HL-60 (cell line): ENCODE measurements at regions not wholly inside any gene's neighbourhood (a gene's known extent, or its start where the extent isn't known, plus 50 kb on each side); places are given as distances from the start of the nearest gene placed in this dataset.

Experiments used
- POLR2AphosphoS5 ChIP-seq: IDR thresholded peaks from 2 replicates; pipeline ENCODE4 v1.6.1; 2012; ENCODE audit warnings: low read depth
- REST ChIP-seq: IDR thresholded peaks from 2 replicates; pipeline ENCODE4 v1.6.1; 2012; ENCODE audit warnings: low read depth; ENCODE audit not compliant: insufficient replicate concordance
- TF ChIP-seq, protein P1 (sequence below): IDR thresholded peaks from one replicate; pipeline ENCODE4 v1.5.1; 2011; ENCODE audit warnings: low read length, control low read depth, inconsistent platforms; ENCODE audit not compliant: insufficient read depth

GRCh38 chr2:7838669-7839068, 843.2 kb upstream of the ID2 start:
- TF ChIP-seq, protein P1, sequence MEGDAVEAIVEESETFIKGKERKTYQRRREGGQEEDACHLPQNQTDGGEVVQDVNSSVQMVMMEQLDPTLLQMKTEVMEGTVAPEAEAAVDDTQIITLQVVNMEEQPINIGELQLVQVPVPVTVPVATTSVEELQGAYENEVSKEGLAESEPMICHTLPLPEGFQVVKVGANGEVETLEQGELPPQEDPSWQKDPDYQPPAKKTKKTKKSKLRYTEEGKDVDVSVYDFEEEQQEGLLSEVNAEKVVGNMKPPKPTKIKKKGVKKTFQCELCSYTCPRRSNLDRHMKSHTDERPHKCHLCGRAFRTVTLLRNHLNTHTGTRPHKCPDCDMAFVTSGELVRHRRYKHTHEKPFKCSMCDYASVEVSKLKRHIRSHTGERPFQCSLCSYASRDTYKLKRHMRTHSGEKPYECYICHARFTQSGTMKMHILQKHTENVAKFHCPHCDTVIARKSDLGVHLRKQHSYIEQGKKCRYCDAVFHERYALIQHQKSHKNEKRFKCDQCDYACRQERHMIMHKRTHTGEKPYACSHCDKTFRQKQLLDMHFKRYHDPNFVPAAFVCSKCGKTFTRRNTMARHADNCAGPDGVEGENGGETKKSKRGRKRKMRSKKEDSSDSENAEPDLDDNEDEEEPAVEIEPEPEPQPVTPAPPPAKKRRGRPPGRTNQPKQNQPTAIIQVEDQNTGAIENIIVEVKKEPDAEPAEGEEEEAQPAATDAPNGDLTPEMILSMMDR = no peak
- TF ChIP-seq REST = no peak
- TF ChIP-seq POLR2AphosphoS5 = no peak
